NCI-H146 (cell line): ENCODE measurements at regions not wholly inside any gene's neighbourhood (a gene's known extent, or its start where the extent isn't known, plus 50 kb on each side); places are given as distances from the start of the nearest gene placed in this dataset.

ENCODE experiments used
- DNase-seq: peaks from one replicate; lab custom pipeline; 2025; lab: John Stamatoyannopoulos, UW

DNA sequence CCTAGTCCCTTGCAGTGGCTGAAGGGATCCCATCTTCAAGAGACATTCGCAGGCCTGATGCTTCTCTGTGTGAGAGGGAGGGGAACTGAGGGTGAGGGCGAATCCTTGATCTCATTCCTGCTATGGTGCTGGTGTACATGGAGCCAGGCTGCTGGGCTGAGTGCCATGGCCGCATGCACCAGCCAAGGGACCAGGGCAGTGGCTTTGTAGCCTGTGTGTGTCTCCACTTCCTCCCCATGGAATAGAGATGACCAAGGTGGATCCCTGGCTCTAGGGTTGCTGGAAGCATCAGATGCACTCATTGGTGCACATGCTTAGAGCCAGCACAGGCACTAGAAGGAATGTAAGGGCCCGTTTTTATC is 195.0 kb downstream of the FOXL1 start:
- DNase-seq = no peak

GRCh38 chr16:86774931-86775330 is 196.6 kb downstream of the FOXL1 start:
- no peak for DNase-seq

DNA sequence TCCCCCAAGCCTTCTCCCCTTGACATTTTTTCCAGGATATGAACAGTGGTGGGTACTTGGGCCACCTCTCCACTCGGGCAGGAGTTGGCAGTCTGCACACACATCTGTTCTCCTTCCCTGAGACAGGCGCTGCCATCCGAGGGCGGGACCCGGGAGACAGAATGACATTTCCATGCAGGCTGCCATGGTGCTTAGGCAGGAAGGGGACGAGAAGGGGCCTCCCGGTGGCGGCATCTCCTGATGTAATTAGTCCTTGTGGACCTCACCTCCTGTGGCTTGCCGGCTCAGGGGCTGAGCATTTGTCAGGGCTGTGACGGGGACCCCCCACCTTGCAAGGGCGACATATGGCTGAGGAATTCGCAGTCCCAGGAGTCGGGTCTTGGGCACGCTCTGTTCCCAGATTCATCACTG is 197.2 kb downstream of the FOXL1 start:
- no peak for DNase-seq

DNA sequence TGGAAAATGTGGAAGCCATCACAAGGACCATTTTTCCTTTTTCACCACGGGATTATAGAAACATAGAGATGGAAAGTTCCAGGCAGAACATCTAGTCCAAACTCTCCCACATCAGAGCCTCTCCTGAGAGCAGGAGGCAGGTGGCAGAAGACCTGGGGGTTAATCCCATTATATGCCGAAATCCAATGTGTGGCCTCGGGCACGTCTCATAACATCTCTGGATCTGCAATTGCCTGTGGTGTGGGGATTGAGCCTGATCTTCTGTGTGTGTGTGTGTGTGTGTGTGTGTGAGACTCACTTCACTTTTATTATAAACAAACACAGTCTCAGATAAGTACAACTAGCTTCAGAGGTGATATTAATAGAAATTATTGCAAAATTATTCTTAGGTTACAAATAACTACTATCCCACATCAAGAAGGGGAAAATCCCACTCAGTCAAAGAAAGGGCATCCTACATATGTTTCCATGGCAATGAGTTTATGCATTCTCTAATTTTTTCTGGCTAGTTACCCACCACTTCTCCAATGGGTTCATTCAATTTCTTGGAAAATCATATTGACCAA is 199.1 kb downstream of the FOXL1 start:
- DNase-seq = no peak

- DNase-seq = no peak
These were observed 199.9 kb downstream of the FOXL1 start for GRCh38 chr16:86778108-86778745.

- DNase-seq = no peak
These were observed 200.6 kb downstream of the FOXL1 start for GRCh38 chr16:86778978-86779377.

DNA sequence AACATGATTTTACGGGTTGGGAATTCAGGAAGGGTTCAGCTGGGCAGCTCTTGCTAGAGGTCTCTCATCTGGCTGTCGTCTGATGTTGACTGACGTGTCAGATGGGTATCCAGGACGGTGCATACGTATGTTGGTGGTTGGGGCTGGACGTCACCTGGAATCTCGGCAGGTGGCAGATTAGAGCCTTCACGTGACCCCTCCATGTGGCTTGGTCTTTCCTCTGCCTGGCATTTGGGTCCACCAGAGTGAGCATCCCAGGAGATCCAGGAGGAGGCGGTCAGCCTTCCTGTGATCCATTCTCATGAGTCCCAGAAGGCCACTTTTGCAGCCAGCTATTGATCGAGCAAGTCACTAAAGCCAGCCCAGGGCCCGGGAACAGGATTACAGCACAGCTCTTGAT is 202.7 kb downstream of the FOXL1 start:
- no peak for DNase-seq

- DNase-seq = no peak
These were observed 205.6 kb downstream of the FOXL1 start for GRCh38 chr16:86783636-86784626.

DNA sequence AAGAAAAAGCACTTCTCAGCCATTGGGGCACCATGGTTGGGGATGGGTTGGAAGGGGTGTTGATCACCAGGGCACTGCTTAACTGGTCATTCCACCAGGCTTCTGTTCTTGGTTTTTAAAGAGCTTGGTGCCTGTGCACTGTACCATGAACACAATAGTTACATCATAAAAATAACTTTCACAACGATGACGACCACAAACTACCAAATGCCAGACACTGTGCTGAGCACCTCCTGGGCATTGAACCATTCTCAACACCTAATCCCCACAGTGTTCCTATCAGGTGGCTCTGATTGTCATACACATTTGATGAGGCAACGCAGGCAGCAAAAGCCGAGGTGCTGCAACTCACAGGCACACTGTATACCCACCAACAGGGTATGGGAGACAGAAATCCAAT is 208.0 kb downstream of the FOXL1 start:
- no peak for DNase-seq

- DNase-seq = no peak
These were observed 208.6 kb downstream of the FOXL1 start for GRCh38 chr16:86786994-86787393.

GRCh38 chr16:86787538-86787937 is 209.2 kb downstream of the FOXL1 start:
- no peak for DNase-seq

DNA sequence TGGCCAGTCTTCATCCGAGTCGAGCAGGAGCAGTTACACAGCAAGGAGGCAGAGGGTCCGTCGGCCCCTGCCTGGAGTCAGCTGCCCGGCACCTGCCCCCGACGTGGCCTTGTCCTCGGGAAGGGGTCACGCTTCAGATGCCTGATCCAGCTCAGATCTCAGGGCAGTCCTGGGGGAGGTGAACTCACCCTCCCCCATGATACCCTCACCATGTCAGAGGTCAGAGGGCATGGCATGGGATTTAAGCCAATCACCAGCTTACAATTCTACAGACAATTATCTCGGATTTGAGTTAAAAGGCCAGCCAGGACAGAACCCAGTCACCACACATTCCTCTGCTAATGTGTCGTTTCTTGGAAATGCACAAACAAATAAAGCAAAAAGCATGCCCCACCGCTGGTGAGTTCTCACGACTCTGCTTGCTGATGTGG is 211.3 kb downstream of the FOXL1 start:
- DNase-seq = no peak

- DNase-seq = no peak
These were observed 213.1 kb downstream of the FOXL1 start for GRCh38 chr16:86791287-86792035.

GRCh38 chr16:86794216-86794864 is 216.0 kb downstream of the FOXL1 start:
- DNase-seq = no peak

- DNase-seq = no peak
These were observed 219.4 kb downstream of the FOXL1 start for GRCh38 chr16:86797700-86798099.

- DNase-seq = no peak
These were observed 220.1 kb downstream of the FOXL1 start for GRCh38 chr16:86798247-86799041.

GRCh38 chr16:86799367-86799766 is 221.0 kb downstream of the FOXL1 start:
- no peak for DNase-seq

DNA sequence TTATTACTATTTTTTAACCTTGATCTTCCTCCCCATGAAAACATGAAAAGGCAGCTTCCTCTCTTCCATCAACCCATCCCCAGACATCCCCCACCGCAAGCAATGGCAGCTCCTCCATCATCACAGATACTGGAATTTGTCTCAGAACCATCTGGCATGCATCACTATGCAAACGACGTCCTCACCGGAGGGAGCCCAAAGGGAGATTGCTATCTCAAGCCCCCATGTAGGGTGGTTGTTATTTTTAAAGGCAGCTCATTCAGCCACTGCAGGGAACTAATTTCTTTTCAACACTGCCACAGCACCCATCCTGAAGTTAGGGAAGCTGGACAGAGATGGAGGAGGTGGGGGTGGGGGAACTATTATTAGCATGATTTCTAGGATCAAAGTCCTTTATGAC is 222.5 kb downstream of the FOXL1 start:
- DNase-seq = no peak

- no peak for DNase-seq
These were observed 223.7 kb downstream of the FOXL1 start for GRCh38 chr16:86802013-86802412.

DNA sequence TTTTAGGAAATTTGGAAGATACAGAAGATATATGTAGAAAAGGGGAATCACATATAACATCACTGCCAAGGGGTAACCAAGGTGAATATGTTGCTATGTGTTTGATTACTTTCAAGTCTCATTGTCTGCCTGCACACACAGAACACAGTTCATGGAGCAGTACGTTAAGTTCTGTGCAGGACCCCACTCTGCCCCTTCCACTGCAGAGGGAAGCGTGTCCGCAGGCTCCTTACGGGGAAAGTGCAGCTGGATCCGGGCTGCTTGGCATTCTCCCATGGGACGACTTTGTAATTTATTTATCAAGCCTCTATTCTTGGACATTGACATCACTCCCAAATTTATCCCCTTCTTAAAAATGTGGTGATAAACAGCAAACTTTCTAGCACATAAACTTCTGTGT is 226.8 kb downstream of the FOXL1 start:
- no peak for DNase-seq
